ENCODE measurements at regions not wholly inside any gene's neighbourhood (a gene's known extent, or its start where the extent isn't known, plus 50 kb on each side); places are given as distances from the start of the nearest gene placed in this dataset.

DNA sequence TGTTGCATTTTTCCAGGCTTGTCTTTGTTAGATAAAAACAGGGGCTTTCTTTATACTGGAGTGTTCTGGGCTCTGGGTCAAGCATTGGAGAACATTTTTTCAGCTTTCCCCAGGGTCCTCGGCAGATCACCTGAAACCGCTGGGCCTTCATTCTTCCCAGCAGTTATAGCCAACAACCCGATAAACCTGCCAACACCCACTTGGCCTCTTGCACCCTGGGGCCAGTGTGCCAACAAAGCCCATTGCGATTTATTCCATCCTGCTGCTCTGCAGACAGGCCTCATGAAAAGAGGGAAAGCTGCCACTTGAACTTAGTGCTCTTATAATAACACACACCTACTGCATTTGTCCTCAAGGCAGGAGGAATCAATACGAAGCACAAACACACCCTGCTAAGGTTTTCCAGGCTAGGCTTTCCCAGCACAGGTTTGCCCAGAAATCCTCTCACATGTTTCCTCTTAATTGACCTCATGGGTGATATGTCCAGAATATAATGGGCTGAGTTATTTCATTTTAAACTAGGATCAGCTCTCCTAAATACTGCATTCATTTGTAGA, 669.3 kb downstream of the LIG4 start:
- no peak for DNase-seq

DNA sequence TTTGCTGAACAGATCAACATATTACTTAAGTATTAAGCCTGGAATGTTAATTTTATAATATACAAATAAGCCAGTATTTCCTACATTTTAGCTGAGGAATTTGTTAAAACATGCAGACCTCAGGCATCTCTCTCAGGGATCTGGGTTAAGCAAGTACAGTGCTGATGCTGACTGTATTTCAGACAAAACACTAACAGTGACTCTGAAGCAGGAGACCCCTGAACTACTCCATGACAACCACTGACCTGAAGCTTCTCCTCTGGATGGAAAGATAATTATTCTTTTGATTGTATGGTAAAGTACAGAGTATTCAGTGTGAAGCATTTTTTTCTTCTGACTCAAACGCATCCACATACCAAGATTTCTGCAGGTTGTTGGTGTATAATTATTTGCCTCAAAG, 680.8 kb downstream of the LIG4 start:
- no peak for DNase-seq

- no peak for DNase-seq
These were observed 683.5 kb downstream of the LIG4 start for GRCh38 chr13:107531816-107532215.

- DNase-seq = no peak
These were observed 684.2 kb downstream of the LIG4 start for GRCh38 chr13:107531180-107531579.

GRCh38 chr13:107529035-107529434, 686.3 kb downstream of the LIG4 start:
- DNase-seq = no peak

- no peak for DNase-seq
These were observed 696.6 kb downstream of the LIG4 start for GRCh38 chr13:107518780-107519179.

DNA sequence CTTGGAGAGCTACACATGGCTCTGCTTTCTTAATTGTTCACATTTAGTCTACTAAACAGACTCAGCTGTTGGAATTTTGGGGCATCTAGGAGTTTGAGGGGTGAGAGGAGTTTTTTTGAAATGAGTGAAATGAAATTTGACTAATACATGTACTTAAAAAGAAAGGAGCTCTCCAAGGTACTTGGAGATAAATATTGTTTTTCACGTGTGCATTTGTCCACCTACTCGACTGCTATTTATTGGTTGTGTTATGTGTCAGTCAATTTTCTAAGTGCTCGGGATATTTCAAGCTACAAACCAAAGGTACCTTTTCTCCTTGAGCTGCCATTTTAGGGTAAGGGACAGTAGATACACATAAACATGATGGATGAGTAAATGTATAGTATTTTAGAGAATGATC, 697.0 kb downstream of the LIG4 start:
- DNase-seq = no peak

DNA sequence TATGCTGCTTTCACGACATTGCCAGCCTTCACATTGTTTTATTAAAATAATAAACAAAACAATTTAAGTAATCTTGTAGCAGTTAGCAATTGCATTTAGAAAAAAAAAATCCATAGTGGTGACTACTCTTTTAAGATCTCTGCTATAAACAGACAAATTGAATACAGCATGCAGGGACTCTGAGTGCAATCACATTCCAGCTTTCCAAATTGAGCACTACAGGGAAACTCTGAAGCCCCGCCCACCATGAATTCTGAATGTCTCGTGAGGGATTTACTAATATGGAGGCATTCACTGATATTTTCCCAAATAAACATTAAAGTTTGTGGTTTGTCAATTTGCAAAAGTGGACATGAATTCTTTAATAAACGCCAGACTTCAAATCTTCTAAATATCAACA, 698.8 kb downstream of the LIG4 start:
- DNase-seq = no peak

GRCh38 chr13:107512551-107512950, 702.8 kb downstream of the LIG4 start:
- no peak for DNase-seq

GRCh38 chr13:107497661-107498060, 717.7 kb downstream of the LIG4 start:
- DNase-seq = no peak

- DNase-seq = no peak
These were observed 722.1 kb downstream of the LIG4 start for GRCh38 chr13:107493266-107493665.

GRCh38 chr13:107482688-107483087, 732.6 kb downstream of the LIG4 start:
- DNase-seq = no peak

DNA sequence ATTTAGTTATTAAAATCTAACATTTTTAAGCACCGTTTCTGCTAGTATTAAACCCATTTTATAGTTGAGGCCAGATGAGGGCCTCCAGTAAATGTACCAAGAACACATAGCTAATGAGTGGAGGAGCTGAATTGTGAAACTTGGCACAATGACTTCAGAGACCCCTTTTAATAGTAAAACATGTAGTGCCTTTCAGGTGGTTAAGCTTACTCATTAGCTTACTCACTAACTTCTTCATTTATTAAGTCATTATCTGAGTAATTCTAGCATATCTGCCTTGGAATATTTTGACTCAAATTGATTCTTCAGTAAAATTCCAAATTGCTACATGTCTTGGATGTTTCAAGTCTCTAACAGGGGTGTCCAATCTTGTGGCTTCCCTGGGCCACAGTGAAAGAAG, 735.2 kb downstream of the LIG4 start:
- DNase-seq = no peak

GRCh38 chr13:107477772-107478379, 737.5 kb downstream of the LIG4 start:
- no peak for DNase-seq

- no peak for DNase-seq
These were observed 739.4 kb downstream of the LIG4 start for GRCh38 chr13:107475753-107476453.

DNA sequence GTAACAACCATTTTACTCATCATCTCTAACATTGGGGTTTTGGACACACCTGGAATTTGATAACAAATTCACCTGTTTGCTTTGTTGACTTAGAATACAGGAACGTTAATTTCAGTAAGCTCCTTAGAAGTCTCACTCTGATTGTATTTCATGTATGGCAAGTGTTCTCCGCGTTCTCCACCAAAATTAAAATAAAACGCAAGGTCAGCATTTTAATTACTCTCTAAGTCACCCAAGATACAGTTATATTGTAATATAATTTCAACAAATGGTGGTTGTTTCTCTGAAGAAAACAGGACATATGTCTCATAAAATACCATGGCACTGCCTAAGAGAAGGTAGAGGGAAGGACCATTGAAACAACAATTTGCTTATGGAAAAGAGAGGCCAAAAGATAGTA, 742.1 kb downstream of the LIG4 start:
- no peak for DNase-seq

DNA sequence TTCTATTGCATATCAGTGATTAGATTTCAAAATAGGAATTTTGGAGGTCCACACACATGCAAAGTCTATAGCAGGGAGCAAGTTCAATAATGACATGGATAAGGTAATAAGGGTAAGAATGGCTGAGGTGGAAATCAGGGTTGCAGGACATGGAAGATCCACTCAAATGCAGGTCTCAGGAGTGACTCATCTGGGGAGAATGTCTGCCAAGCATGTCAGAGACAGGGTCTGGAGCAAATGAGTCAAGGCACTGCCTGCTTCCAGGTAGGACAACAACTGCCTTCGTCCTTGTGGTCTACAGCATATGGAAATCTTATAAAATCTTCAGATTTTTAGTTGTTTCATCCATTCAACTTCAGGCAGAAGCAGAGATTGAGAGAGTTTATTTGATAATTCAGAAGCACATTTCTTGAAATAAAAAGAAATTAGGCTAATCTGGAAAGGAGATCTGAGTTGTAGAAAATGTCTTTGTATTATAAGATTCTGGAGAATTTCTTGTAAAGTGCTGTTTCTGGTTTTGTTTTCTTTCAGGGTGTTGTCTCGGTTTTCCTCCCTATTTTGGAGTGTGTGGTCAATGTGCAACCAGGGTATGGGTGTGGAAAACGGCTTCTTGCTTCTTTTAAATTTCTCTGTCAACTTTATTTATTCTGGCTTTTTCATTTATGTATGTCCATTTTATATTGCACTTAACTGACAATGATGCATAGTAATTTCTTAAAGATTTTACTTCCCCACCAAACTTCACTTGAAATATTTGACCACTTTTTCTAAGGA, 748.8 kb downstream of the LIG4 start:
- DNase-seq = no peak

- DNase-seq = no peak
These were observed 752.8 kb downstream of the LIG4 start for GRCh38 chr13:107462501-107462900.

- DNase-seq = no peak
These were observed 753.6 kb downstream of the LIG4 start for GRCh38 chr13:107461751-107462150.

DNA sequence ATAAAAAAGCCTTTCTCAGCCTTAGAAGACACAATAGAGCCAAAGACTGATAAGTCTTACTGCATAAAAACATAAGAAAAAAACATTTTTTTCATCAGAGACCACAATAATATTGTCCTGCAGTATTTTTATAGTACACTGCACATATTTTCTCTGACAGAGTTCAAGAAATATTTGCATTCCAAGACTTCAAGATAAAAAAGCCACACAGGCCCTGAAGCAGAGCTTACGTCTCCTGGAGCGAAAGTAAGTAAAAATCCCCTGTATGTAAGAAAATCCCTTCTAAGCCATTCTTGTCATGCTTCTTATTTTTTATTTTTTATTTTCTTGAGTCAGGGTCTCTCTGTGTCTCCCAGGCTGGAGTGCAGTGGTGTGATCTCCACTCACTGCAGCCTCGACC, 755.9 kb downstream of the LIG4 start:
- DNase-seq = no peak

DNA sequence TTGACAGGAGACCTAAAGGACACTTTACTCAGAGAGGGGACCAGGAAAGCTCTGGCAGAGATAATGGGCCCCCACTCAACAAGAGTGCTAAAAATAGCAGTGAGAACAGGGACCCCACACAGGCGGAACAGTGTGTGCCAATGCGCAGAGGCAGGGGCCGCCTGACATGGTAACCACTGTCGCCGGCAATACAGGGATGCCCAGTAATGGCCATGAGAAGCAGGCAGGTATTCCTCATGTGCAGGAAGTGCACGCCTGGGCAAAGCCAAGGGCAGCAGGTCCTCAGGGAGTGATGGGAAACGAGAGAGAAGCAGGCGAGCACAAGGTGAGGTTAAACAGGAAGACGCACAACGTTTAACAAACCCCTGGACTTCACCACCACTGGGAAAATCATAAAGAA, 757.1 kb downstream of the LIG4 start:
- DNase-seq = no peak

DNA sequence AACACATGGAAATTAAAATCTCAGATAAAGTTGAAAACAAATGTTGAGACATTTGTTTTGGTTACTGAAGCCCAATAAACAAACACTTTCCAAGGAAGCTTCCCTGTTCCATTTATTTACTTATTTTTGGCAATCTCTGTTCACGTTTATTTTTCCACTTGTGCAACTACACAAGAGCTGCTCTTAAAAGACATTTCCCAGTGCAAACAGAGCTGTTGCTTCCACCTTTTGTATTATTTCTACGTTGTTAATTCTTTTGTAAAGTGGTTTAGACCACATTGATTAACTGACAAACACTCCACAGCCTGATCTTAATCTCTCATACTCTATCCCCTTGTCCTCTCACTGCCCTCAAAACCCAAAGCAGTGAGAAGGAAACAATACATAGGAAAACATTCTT, 757.6 kb downstream of the LIG4 start:
- no peak for DNase-seq

DNA sequence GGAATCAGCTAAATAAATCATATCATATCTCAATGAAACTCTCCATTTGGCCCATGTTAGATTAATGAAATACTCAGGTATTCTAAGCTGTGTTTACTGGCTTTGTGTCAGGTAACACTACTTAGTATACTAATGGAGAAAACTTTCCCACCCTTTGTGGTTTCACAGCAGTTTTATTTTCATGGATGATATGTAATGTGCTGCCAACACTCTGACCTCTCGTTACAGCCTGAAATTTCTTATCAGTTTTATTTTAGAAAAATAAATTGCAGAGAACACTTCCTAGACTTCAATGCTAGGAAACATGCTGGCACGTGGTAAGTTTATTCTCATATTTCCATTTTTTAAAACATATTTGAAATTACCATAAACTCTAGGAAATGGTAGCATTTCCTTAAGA, 758.9 kb downstream of the LIG4 start:
- no peak for DNase-seq

- DNase-seq = no peak
These were observed 762.5 kb downstream of the LIG4 start for GRCh38 chr13:107452833-107453232.

Measured in bone marrow (tissue), 2 donors.